ENCODE measurements at regions not wholly inside any gene's neighbourhood (a gene's known extent, or its start where the extent isn't known, plus 50 kb on each side); places are given as distances from the start of the nearest gene placed in this dataset.

DNA sequence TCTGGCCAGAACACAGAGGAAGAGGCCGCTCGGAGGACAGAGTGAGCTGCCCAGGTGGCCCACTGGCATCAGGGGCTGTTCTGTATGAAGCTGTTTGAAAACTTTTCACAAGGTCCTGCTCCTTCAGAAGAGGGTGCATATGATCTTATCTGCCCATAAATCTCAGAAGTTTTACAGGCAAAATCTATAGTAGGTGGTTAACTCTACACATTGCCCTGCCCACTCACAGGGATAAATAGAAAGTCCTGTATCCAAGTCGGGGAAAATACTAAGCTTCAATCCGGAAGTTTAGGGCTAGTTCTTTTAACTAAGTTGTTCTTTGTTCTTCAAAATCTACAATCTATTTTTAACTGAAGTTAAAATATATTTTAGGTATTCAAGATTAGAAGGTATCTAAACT lies 233.7 kb downstream of the FOXA2 start:
- Histone ChIP-seq H3K27me3 (ENCODE audit: control insufficient read depth, insufficient read depth, low read length) (no peaks in the 10 kb centered on the region), H3K4me3 (ENCODE audit: low read depth, low read length) (no peak overlapping the region), H3K36me3 (ENCODE audit: control insufficient read depth, insufficient read depth, low read length) (no peaks in the 10 kb centered on the region)
- no peak for DNase-seq (ENCODE audit: low read depth)
- TF ChIP-seq, protein P1, sequence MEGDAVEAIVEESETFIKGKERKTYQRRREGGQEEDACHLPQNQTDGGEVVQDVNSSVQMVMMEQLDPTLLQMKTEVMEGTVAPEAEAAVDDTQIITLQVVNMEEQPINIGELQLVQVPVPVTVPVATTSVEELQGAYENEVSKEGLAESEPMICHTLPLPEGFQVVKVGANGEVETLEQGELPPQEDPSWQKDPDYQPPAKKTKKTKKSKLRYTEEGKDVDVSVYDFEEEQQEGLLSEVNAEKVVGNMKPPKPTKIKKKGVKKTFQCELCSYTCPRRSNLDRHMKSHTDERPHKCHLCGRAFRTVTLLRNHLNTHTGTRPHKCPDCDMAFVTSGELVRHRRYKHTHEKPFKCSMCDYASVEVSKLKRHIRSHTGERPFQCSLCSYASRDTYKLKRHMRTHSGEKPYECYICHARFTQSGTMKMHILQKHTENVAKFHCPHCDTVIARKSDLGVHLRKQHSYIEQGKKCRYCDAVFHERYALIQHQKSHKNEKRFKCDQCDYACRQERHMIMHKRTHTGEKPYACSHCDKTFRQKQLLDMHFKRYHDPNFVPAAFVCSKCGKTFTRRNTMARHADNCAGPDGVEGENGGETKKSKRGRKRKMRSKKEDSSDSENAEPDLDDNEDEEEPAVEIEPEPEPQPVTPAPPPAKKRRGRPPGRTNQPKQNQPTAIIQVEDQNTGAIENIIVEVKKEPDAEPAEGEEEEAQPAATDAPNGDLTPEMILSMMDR (IDR thresholded peaks at IDR 0.05; ENCODE audit: insufficient read depth, low read depth, low read length): no peak
- POLR2A ChIA-PET: no interaction called here
- CTCF ChIA-PET: interaction anchor here (0.8 to 1.3 kb wide), 2 partner anchors 10 to 334 kb away, joined by 3 read pairs; no protein-coding TSS in a partner anchor

DNA sequence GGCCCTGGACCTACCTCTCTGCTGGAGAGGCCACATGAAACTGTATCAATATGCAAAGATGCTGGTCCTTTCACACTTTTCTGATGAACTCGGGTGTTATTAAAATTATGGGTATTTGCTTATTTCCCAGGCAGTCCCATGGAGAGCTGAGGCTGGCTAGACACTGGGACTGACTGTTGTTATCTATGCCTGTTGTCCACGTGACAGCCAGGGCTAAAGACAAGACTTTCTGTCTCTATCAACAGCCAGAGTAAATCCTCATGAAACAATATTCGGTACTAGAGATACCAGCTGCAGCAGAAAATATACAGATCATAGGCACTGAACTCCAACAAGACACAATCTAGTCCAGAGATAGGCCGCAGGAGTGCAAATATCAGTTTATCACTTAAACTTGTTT lies 236.4 kb downstream of the FOXA2 start:
- TF ChIP-seq, protein P1 (IDR thresholded peaks at IDR 0.05; ENCODE audit: insufficient read depth, low read depth, low read length): no peak
- CTCF ChIA-PET: interaction anchor here (0.9 to 1.8 kb wide), 3 partner anchors 9 to 14 kb away, joined by 3 to 7 read pairs (median 4); no protein-coding TSS in a partner anchor
- no peak for DNase-seq (ENCODE audit: low read depth)
- Histone ChIP-seq H3K27me3 (ENCODE audit: control insufficient read depth, insufficient read depth, low read length) (no peaks in the 10 kb centered on the region), H3K4me3 (ENCODE audit: low read depth, low read length) (no peak overlapping the region), H3K36me3 (ENCODE audit: control insufficient read depth, insufficient read depth, low read length) (no peaks in the 10 kb centered on the region)
- POLR2A ChIA-PET: no interaction called here

DNA sequence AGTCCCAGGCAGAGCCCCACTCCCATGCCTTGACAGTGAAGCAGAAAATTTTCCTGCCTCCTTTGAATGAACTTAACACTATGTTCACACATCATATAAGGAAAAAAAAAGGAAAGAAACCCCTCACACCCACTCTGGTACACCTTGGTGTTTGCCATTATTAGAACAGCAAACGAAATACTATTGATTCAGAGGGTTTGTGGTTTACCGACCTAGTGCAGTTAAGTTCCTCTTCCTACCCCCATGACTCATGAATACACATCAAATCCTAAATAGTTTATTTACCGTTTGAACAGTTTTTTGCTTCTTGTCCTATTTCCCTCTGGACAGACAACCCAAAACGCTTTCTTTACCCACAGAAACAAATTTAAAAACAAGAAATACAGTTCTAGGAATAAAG lies 237.7 kb downstream of the FOXA2 start:
- ChIA-PET POLR2A (no interaction called here), CTCF (interaction anchor here (1.8 kb wide), 1 partner anchor 8 kb away, joined by 7 read pairs; no protein-coding TSS in a partner anchor)
- DNase-seq (ENCODE audit: low read depth): no peak
- Histone ChIP-seq H3K36me3 (ENCODE audit: control insufficient read depth, insufficient read depth, low read length) (no peaks in the 10 kb centered on the region), H3K4me3 (ENCODE audit: low read depth, low read length) (no peak overlapping the region), H3K27me3 (ENCODE audit: control insufficient read depth, insufficient read depth, low read length) (no peaks in the 10 kb centered on the region)
- TF ChIP-seq, protein P1 (IDR thresholded peaks at IDR 0.05; ENCODE audit: insufficient read depth, low read depth, low read length): no peak

DNA sequence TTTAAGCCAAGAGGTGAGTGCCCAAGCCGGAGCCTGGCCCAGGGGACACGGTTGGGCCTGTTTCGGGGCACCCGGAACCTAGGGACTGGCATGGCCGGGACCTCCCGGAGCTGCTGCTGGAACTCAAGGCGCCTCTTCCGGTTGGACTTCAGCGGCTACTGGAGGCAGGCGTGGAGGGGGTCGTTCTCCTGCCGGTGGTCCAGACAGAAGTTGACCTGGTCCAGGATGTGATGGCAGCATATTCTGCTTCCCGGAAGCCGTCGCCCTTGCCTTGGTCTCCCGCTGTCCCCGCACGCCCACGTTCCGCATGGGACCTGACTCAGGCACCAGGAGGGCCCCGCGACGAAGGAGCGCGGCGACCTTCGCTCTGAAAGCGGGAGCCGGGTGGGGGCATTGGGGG lies 240.8 kb downstream of the FOXA2 start:
- CTCF ChIA-PET: no interaction called here
- TF ChIP-seq, protein P1 (IDR thresholded peaks at IDR 0.05; ENCODE audit: insufficient read depth, low read depth, low read length): no peak
- Histone ChIP-seq H3K4me3 (ENCODE audit: low read depth, low read length) (no peak overlapping the region), H3K36me3 (ENCODE audit: control insufficient read depth, insufficient read depth, low read length) (no peaks in the 10 kb centered on the region), H3K27me3 (ENCODE audit: control insufficient read depth, insufficient read depth, low read length) (no peaks in the 10 kb centered on the region)
- POLR2A ChIA-PET: no interaction called here
- no peak for DNase-seq (ENCODE audit: low read depth)

DNA sequence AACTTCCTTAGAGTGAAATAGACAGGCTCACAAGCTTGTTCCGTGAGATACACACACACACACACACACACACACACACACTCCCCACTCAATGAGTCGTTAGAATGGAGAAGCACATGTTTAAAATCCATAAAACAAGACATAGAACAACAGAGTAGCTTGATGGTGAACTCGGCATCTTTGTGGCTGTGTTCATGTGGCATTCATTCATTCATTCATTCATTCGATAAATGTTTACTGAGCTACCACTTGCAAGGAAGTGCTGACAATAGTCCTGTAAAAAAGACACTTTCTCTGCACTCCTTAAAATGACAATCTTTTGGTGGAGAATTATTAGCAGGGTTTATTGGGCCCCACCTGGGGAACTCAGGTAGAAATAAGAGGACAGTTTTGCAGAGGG lies 242.0 kb downstream of the FOXA2 start:
- no peaks in the 10 kb centered on the region for H3K27me3 ChIP-seq (ENCODE audit: control insufficient read depth, insufficient read depth, low read length)
- DNase-seq (ENCODE audit: low read depth): no peak
- TF ChIP-seq, protein P1 (IDR thresholded peaks at IDR 0.05; ENCODE audit: insufficient read depth, low read depth, low read length): no peak
- no peak overlapping the region for H3K4me3 ChIP-seq (ENCODE audit: low read depth, low read length)
- POLR2A ChIA-PET: no interaction called here
- CTCF ChIA-PET: interaction anchor here (5.1 kb wide), 1 partner anchor 340 kb away, joined by 86 read pairs; no protein-coding TSS in a partner anchor
- H3K36me3 ChIP-seq (ENCODE audit: control insufficient read depth, insufficient read depth, low read length): no peaks in the 10 kb centered on the region

All from BJ (cell line).